Esophagus (tissue), 2 donors: ENCODE measurements at regions not wholly inside any gene's neighbourhood (a gene's known extent, or its start where the extent isn't known, plus 50 kb on each side); places are given as distances from the start of the nearest gene placed in this dataset.

Experiments used
- H3K27ac ChIP-seq, 2 donors: one replicate each; pipeline ENCODE4 v1.5.1; 2013; ENCODE audit warnings: low read depth in 2 of 2, mild to moderate bottlenecking in 2 of 2, inconsistent platforms in 1 of 2, low read length in 1 of 2, moderate library complexity in 1 of 2
- H3K27me3 ChIP-seq, 2 donors: one replicate each; pipeline ENCODE4 v1.6.1; 2013; ENCODE audit warnings: low read length in 2 of 2, control low read depth in 1 of 2, mild to moderate bottlenecking in 1 of 2; ENCODE audit not compliant: insufficient read depth in 2 of 2, control insufficient read depth in 1 of 2
- H3K36me3 ChIP-seq, 2 donors: one replicate each; pipeline ENCODE4 v1.6.1; 2013; ENCODE audit warnings: low read length in 1 of 2; ENCODE audit not compliant: control insufficient read depth in 2 of 2, insufficient read depth in 2 of 2
- H3K4me1 ChIP-seq, 2 donors: one replicate each; pipeline ENCODE4 v1.6.1; 2013; ENCODE audit warnings: low read length in 1 of 2; ENCODE audit not compliant: control insufficient read depth in 2 of 2, insufficient read depth in 2 of 2
- H3K4me3 ChIP-seq, 2 donors: one replicate each; pipeline ENCODE4 v1.5.1; 2013; ENCODE audit warnings: low read length in 2 of 2, mild to moderate bottlenecking in 2 of 2, low read depth in 1 of 2, moderate library complexity in 1 of 2
- H3K9me3 ChIP-seq, 2 donors: one replicate each; pipeline ENCODE4 v1.6.1; 2013; ENCODE audit warnings: mild to moderate bottlenecking in 2 of 2, low read depth in 1 of 2, low read length in 1 of 2, moderate library complexity in 1 of 2; ENCODE audit not compliant: control insufficient read depth in 2 of 2, insufficient read depth in 1 of 2
- WGBS, 2 donors: extraction: QIAGEN DNeasy Blood & Tissue Kit; methylation state at CpG; one replicate each; pipeline ENCODE4 v1.1.7; 2013; 5-methylcytosine and 5-hydroxymethylcytosine counted together
- donor health status: healthy with polysubstance abuse.
- donor health status: Bipolar disorder and iron deficiency.

- H3K36me3 ChIP-seq, result no peaks in the 10 kb centered on the region
- no peak overlapping the region for H3K27ac ChIP-seq
- H3K27me3 ChIP-seq, result no peaks in the 10 kb centered on the region
- no peak overlapping the region for H3K4me3 ChIP-seq
- H3K9me3 ChIP-seq, result no peaks in the 10 kb centered on the region
- 85 to 86% methylated on average over 5 of the region's 5 CpGs for WGBS, 2 donors
- H3K4me1 ChIP-seq, result no peaks in the 10 kb centered on the region
These were observed 211.1 kb downstream of the LRATD1 start for GRCh38 chr2:14843507-14844204.

- Histone ChIP-seq H3K36me3 (no peaks in the 10 kb centered on the region), H3K4me3 (no peak overlapping the region), H3K4me1 (no peaks in the 10 kb centered on the region), H3K27ac (no peak overlapping the region), H3K9me3 (no peaks in the 10 kb centered on the region), H3K27me3 (no peaks in the 10 kb centered on the region)
- WGBS, 2 donors, result 91 to 98% methylated on average over 2 of the region's 2 CpGs
These were observed 223.2 kb downstream of the LRATD1 start for GRCh38 chr2:14855751-14856150.

- Histone ChIP-seq H3K27me3 (no peaks in the 10 kb centered on the region), H3K4me1 (no peaks in the 10 kb centered on the region), H3K4me3 (no peak overlapping the region), H3K36me3 (no peaks in the 10 kb centered on the region), H3K27ac (no peak overlapping the region), H3K9me3 (no peaks in the 10 kb centered on the region)
- WGBS, 2 donors, result 78 to 83% methylated on average over 3 of the region's 3 CpGs
These were observed 228.7 kb downstream of the LRATD1 start for GRCh38 chr2:14861181-14861580.

DNA sequence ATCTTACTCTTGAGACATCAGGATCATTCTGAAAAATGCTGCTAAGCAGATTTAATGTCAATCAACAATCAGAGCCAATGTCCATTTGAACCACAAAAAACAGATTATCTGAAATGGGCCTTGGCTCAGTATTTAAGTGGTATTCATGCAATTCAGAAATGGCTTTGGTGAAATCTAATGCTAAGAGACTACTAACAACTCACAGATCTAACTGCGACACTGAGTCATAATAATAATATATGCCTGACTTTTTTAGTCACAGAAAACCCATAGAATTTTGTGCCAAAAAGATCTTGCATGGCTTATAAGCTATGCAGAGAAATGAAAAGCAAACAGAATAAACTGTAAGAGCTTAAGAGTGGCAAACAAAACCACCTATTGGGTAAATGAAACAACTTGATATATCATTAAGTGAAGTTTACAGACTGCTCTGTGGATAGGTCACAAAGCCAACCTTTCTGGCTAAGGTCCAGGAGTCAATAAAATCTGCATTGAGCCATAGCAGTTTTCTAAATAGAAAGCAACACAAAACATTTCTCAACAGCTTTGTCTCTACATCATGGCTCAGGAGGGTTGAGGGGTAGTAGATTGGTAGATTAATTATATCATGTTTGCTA is 234.3 kb downstream of the LRATD1 start:
- Histone ChIP-seq H3K9me3 (no peaks in the 10 kb centered on the region), H3K27me3 (no peaks in the 10 kb centered on the region), H3K4me3 (no peak overlapping the region), H3K36me3 (no peaks in the 10 kb centered on the region), H3K4me1 (no peaks in the 10 kb centered on the region), H3K27ac (no peak overlapping the region)
- WGBS, 2 donors, result 49 to 56% methylated on average over 1 of the region's 1 CpG

DNA sequence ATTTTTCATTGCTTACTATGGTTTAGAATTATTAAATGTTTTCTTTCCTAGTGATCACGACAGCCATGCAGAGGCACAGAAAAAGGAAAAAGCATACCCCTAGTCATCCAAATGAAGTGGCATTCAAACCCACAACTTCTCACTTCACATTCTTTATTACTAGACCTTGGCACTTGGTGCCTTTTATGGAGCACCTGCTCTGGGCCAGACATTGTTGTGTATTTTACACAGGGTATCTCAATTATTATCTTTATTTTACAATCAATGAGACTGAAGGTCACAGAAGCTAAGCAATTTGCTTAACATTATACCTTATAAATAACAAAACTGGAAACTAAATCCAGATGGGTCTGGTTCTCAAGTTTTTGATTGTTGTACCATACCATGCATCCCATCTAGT is 235.3 kb downstream of the LRATD1 start:
- Histone ChIP-seq H3K36me3 (no peaks in the 10 kb centered on the region), H3K27ac (no peak overlapping the region), H3K4me3 (no peak overlapping the region), H3K9me3 (peaks cover 0 to 4% of the 10 kb centered on the region in 2 donors), H3K4me1 (no peaks in the 10 kb centered on the region), H3K27me3 (no peaks in the 10 kb centered on the region)
- WGBS, 2 donors, result 83 to 94% methylated on average over 1 of the region's 1 CpG

DNA sequence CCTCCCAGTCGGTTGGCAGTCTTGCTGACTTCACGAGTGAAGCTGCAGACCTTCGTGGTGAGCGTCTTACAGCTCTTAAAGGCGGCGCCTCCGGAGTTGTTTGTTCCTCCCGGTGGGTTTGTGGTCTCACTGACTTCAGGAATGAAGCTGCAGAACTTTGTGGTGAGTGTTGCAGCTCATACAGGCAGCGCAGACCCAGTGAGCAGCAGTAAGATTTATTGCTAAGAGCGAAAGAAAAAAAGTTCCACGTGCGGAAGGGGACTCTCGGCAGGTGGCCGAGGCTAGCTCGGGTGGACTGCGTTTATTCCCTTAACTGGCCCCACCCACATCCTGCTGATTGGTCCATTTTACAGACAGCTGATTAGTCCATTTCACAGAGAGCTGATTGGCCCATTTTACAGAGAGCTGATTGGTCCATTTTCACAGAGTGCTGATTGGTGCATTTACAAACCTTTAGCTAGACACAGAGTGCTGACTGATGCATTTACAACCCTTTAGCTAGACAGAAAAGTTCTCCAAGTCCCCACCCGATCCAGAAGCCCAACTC is 240.3 kb downstream of the LRATD1 start:
- Histone ChIP-seq H3K27me3 (no peaks in the 10 kb centered on the region), H3K9me3 (peaks cover 0 to 4% of the 10 kb centered on the region in 2 donors), H3K4me1 (no peaks in the 10 kb centered on the region), H3K27ac (no peak overlapping the region), H3K36me3 (no peaks in the 10 kb centered on the region), H3K4me3 (no peak overlapping the region)
- WGBS, 2 donors, result 89 to 93% methylated on average over 17 of the region's 17 CpGs

GRCh38 chr2:14881651-14882327 is 249.3 kb downstream of the LRATD1 start:
- Histone ChIP-seq H3K27me3 (no peaks in the 10 kb centered on the region), H3K4me1 (no peaks in the 10 kb centered on the region), H3K36me3 (no peaks in the 10 kb centered on the region), H3K27ac (no peak overlapping the region), H3K4me3 (no peak overlapping the region), H3K9me3 (no peaks in the 10 kb centered on the region)
- 30 to 50% methylated on average over 3 of the region's 3 CpGs for WGBS, 2 donors

GRCh38 chr2:14884651-14885050 is 252.1 kb downstream of the LRATD1 start:
- Histone ChIP-seq H3K4me1 (no peaks in the 10 kb centered on the region), H3K27ac (no peak overlapping the region), H3K9me3 (no peaks in the 10 kb centered on the region), H3K4me3 (no peak overlapping the region), H3K36me3 (no peaks in the 10 kb centered on the region), H3K27me3 (no peaks in the 10 kb centered on the region)
- 86 to 87% methylated on average over 2 of the region's 2 CpGs for WGBS, 2 donors

- H3K9me3 ChIP-seq, result no peaks in the 10 kb centered on the region
- no peaks in the 10 kb centered on the region for H3K27me3 ChIP-seq
- no peaks in the 10 kb centered on the region for H3K4me1 ChIP-seq
- 66 to 77% methylated on average over 3 of the region's 3 CpGs for WGBS, 2 donors
- no peak overlapping the region for H3K27ac ChIP-seq
- H3K4me3 ChIP-seq, result no peak overlapping the region
- no peaks in the 10 kb centered on the region for H3K36me3 ChIP-seq
These were observed 259.0 kb downstream of the LRATD1 start for GRCh38 chr2:14891546-14891945.
